ENCODE measurements at regions not wholly inside any gene's neighbourhood (a gene's known extent, or its start where the extent isn't known, plus 50 kb on each side); places are given as distances from the start of the nearest gene placed in this dataset.

DNA sequence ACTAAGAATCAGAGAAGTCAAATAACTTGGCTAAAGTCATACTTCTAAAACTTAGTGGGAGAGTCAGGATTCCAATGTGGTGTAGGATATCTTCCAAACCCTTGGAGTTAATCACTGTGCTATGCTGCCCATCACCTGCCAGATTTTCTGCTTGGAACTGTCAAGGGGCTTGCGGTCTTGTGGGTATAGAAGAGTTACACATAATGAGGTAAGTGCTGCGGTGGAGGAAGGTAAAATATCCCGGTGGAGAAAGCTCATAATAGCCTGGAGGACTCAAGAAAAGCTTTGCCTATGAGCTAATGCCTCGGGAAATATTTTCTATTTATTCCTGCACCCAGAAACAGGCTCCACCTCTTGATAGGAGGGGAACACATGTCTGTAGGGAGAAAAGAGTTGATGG lies 195.6 kb downstream of the UTP18 start:
- Histone ChIP-seq H3K79me2 (ENCODE audit: control insufficient read depth, insufficient read depth, low read length) (no peaks in the 10 kb centered on the region), H3K4me2 (ENCODE audit: insufficient read depth, low read length) (no peak overlapping the region), H3K4me1 (replicated peaks in 1 of 2; ENCODE audit: control insufficient read depth in 2 of 2, insufficient read depth in 2 of 2, low read length in 2 of 2) (no peaks in the 10 kb centered on the region; a peak in 1 of 5 replicates), H3K9ac (ENCODE audit: insufficient read depth in 1 of 2, low read depth in 2 of 2, low read length in 2 of 2) (no peak overlapping the region), H2AFZ (ENCODE audit: low read depth, low read length) (no peak overlapping the region), H3K9me3 (replicated peaks; ENCODE audit: control insufficient read depth, insufficient read depth, low read depth, low read length) (no peaks in the 10 kb centered on the region), H3K4me3 (no peak overlapping the region), H4K20me1 (replicated peaks; ENCODE audit: control insufficient read depth, insufficient read depth, low read length) (no peaks in the 10 kb centered on the region), H3K9me1 (ENCODE audit: control insufficient read depth, insufficient read depth, low read length) (no peaks in the 10 kb centered on the region), H3K27me3 (ENCODE audit: control insufficient read depth in 2 of 2, insufficient read depth in 2 of 2, low read length in 2 of 2) (no peaks in the 10 kb centered on the region), H3K27ac (ENCODE audit: extremely low read depth, low read depth, low read length) (no peak overlapping the region), H3K36me3 (ENCODE audit: control insufficient read depth, insufficient read depth, low read length) (no peaks in the 10 kb centered on the region)
- CTCF ChIA-PET (ENCODE audit: low intra/inter-chr PET ratio): no interaction called here
- in situ Hi-C loops (cut with MboI): no loop called here
- no peak for DNase-seq (ENCODE audit: extremely low read depth in 1 of 4, low spot score in 3 of 4)
- intact Hi-C loops (cut with micrococcal nuclease): no loop called here
- no TSS peak for BruUV-seq (replicated peaks)
- no peak for FAIRE-seq
- POLR2A ChIA-PET: interaction anchor here (1.6 kb wide), 1 partner anchor 11 kb away, joined by 3 read pairs; no protein-coding TSS in a partner anchor
- 2% methylated on average over 4 of the region's 4 CpGs for WGBS (ENCODE audit: insufficient coverage, low coverage, missing lambda C conversion rate)
- ATAC-seq: no peak
- no peak for TF ChIP-seq ARID2 (IDR thresholded peaks at IDR 0.05)
- TF ChIP-seq HSF4 (CRISPR knock-in tag; IDR thresholded peaks at IDR 0.05; ENCODE audit: borderline replicate concordance): no peak
- no peak for TF ChIP-seq NCOA4 (IDR thresholded peaks at IDR 0.05; ENCODE audit: partially characterized antibody)
- no peak for TF ChIP-seq HDAC2 (IDR thresholded peaks at IDR 0.05)
- no peak for TF ChIP-seq ILF3 (IDR thresholded peaks at IDR 0.05; ENCODE audit: borderline replicate concordance)
- TF ChIP-seq MYC (IDR thresholded peaks at IDR 0.05; ENCODE audit: low read depth, low read length): no peak
- TF ChIP-seq MYC (CRISPR knock-in tag; IDR thresholded peaks at IDR 0.05; ENCODE audit: borderline replicate concordance, low read depth): no peak
- TF ChIP-seq, protein P1, sequence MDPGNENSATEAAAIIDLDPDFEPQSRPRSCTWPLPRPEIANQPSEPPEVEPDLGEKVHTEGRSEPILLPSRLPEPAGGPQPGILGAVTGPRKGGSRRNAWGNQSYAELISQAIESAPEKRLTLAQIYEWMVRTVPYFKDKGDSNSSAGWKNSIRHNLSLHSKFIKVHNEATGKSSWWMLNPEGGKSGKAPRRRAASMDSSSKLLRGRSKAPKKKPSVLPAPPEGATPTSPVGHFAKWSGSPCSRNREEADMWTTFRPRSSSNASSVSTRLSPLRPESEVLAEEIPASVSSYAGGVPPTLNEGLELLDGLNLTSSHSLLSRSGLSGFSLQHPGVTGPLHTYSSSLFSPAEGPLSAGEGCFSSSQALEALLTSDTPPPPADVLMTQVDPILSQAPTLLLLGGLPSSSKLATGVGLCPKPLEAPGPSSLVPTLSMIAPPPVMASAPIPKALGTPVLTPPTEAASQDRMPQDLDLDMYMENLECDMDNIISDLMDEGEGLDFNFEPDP (CRISPR knock-in tag; IDR thresholded peaks at IDR 0.05): no peak
- TF ChIP-seq MLLT1 (IDR thresholded peaks at IDR 0.05): no peak
- TF ChIP-seq LEF1 (IDR thresholded peaks at IDR 0.05): no peak
- TF ChIP-seq ZNF609 (CRISPR knock-in tag; IDR thresholded peaks at IDR 0.05; ENCODE audit: borderline replicate concordance): no peak
- no peak for TF ChIP-seq NR1H2 (CRISPR knock-in tag; IDR thresholded peaks at IDR 0.05)
- no peak for TF ChIP-seq PURB (CRISPR knock-in tag; IDR thresholded peaks at IDR 0.05; ENCODE audit: low read depth)
- TF ChIP-seq, protein P2, sequence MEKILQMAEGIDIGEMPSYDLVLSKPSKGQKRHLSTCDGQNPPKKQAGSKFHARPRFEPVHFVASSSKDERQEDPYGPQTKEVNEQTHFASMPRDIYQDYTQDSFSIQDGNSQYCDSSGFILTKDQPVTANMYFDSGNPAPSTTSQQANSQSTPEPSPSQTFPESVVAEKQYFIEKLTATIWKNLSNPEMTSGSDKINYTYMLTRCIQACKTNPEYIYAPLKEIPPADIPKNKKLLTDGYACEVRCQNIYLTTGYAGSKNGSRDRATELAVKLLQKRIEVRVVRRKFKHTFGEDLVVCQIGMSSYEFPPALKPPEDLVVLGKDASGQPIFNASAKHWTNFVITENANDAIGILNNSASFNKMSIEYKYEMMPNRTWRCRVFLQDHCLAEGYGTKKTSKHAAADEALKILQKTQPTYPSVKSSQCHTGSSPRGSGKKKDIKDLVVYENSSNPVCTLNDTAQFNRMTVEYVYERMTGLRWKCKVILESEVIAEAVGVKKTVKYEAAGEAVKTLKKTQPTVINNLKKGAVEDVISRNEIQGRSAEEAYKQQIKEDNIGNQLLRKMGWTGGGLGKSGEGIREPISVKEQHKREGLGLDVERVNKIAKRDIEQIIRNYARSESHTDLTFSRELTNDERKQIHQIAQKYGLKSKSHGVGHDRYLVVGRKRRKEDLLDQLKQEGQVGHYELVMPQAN (IDR thresholded peaks at IDR 0.05; ENCODE audit: borderline replicate concordance): no peak
